HL-60 (cell line): ENCODE measurements at regions not wholly inside any gene's neighbourhood (a gene's known extent, or its start where the extent isn't known, plus 50 kb on each side); places are given as distances from the start of the nearest gene placed in this dataset.

Experiments
- TF ChIP-seq, protein P1 (sequence below): IDR thresholded peaks from 2 replicates; pipeline ENCODE4 v1.6.1; 2012; ENCODE audit warnings: low read depth; ENCODE audit not compliant: insufficient replicate concordance
- TF ChIP-seq, protein P2 (sequence below): IDR thresholded peaks from one replicate; pipeline ENCODE4 v1.5.1; 2011; ENCODE audit warnings: low read length, control low read depth, inconsistent platforms; ENCODE audit not compliant: insufficient read depth

DNA sequence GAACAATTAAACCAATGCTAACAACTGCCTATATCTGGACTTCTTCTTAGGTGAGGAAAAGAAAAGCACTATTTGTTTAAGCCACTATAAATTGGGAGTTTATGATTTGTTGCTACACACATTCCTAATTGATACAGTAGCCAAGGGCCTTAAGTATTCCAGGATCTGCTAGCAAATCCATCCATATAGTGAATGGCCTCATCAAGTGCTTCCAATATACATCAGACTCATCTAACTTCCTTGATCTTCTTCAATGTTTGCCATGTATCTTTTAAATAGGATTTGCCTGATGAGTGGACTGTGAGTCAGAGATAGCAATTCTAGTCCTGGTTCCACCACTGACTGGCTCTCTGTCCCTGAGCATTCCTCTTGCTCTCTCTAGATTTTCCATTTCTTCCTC lies 430.2 kb downstream of the OMA1 start:
- TF ChIP-seq, protein P1, sequence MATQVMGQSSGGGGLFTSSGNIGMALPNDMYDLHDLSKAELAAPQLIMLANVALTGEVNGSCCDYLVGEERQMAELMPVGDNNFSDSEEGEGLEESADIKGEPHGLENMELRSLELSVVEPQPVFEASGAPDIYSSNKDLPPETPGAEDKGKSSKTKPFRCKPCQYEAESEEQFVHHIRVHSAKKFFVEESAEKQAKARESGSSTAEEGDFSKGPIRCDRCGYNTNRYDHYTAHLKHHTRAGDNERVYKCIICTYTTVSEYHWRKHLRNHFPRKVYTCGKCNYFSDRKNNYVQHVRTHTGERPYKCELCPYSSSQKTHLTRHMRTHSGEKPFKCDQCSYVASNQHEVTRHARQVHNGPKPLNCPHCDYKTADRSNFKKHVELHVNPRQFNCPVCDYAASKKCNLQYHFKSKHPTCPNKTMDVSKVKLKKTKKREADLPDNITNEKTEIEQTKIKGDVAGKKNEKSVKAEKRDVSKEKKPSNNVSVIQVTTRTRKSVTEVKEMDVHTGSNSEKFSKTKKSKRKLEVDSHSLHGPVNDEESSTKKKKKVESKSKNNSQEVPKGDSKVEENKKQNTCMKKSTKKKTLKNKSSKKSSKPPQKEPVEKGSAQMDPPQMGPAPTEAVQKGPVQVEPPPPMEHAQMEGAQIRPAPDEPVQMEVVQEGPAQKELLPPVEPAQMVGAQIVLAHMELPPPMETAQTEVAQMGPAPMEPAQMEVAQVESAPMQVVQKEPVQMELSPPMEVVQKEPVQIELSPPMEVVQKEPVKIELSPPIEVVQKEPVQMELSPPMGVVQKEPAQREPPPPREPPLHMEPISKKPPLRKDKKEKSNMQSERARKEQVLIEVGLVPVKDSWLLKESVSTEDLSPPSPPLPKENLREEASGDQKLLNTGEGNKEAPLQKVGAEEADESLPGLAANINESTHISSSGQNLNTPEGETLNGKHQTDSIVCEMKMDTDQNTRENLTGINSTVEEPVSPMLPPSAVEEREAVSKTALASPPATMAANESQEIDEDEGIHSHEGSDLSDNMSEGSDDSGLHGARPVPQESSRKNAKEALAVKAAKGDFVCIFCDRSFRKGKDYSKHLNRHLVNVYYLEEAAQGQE, result no peak
- TF ChIP-seq, protein P2, sequence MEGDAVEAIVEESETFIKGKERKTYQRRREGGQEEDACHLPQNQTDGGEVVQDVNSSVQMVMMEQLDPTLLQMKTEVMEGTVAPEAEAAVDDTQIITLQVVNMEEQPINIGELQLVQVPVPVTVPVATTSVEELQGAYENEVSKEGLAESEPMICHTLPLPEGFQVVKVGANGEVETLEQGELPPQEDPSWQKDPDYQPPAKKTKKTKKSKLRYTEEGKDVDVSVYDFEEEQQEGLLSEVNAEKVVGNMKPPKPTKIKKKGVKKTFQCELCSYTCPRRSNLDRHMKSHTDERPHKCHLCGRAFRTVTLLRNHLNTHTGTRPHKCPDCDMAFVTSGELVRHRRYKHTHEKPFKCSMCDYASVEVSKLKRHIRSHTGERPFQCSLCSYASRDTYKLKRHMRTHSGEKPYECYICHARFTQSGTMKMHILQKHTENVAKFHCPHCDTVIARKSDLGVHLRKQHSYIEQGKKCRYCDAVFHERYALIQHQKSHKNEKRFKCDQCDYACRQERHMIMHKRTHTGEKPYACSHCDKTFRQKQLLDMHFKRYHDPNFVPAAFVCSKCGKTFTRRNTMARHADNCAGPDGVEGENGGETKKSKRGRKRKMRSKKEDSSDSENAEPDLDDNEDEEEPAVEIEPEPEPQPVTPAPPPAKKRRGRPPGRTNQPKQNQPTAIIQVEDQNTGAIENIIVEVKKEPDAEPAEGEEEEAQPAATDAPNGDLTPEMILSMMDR, result no peak
